CD4-positive, alpha-beta T cell treated with Interleukin-6 for 4 hours (primary cell): ENCODE measurements at regions not wholly inside any gene's neighbourhood (a gene's known extent, or its start where the extent isn't known, plus 50 kb on each side); places are given as distances from the start of the nearest gene placed in this dataset.

Experiments
- DNase-seq: peaks from one replicate; pipeline ENCODE4 v3.0.0-alpha.2; 2020; ENCODE audit warnings: mixed read lengths

DNA sequence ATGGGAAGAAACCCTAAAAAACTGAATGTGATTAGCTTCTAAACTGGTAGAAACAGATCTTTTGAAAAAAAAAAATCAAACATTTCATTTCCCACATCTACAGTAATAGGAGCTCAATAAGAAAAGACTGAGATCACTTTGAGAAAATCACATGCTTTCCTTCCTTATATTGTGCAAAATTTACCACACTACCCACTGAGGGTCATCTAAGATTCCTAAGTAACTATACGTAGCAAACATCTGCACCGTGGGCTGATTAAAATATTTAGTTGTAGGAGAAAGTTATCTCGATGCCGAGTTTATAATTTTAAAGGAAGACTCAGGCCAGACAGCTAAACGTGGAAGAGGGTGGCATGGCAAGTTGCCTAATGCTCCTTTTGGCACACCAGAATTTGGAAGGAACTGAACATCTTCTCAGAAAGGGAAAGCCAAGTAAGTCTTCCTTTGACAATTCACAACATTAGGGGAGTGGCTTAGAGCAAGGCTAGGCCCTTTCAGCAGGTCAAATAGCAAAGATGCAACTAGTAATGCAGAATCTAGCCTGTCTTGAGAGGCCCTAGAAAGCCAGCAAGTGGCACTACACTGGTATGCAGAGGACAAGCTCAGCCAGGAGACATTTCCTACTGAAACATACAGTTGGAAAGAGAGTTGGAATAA lies 128.0 kb downstream of the TMA16 start:
- DNase-seq, result no peak

DNA sequence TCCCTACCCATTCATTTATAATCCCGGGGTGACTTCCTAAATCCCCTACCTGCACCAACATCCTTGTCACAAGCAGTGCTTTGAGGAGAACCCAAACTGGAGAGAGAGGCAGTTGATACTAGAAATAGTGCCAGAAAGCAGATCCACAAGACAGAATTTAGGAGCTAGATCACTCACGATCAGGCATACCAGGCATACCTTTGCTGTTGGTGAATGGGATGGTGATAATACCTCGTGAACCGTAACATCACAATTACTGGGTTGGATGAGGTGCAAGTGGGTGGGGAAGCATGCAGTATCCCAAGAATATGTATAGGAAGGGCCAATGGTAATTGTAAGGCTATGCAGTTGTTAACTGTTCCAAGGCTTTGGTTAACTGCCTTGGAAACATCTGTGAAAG lies 129.3 kb downstream of the TMA16 start:
- no peak for DNase-seq

DNA sequence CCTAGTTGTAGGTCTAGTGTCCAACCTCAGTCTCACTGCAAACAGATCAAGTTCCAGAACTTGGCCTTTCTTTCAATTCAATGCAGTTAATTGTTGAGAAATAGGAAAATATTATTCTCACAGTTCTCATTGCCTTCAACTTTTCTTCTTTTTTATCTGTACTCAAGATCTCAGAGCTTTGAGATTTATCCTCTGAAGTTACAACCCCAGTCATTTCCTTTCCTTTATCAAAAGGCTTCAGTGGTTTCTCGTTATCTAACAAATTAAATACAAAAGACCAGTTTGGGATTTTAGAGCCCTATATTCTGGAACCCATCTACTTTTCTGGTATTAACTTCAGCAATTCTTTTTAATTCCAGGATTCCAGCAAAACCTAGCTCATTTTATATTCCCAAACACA lies 130.2 kb downstream of the TMA16 start:
- DNase-seq, result no peak

DNA sequence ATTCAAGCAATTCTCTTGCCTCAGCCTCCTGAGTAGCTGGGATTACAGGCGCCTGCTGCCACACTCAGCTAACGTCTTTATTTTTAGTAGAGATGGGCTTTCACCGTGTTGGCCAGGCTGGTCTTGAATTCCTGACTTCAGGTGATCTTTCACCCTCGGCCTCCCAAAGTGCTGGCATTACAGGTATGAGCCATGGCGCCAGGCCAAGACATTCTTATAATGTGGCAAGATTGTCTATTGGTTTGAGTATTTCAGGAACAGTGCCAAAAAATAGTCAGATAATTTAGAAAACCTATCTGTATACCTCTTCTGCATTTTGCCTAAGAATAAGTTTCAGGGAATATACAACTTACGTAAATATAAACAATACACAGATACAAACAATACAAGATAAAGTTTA lies 136.8 kb downstream of the TMA16 start:
- no peak for DNase-seq

DNA sequence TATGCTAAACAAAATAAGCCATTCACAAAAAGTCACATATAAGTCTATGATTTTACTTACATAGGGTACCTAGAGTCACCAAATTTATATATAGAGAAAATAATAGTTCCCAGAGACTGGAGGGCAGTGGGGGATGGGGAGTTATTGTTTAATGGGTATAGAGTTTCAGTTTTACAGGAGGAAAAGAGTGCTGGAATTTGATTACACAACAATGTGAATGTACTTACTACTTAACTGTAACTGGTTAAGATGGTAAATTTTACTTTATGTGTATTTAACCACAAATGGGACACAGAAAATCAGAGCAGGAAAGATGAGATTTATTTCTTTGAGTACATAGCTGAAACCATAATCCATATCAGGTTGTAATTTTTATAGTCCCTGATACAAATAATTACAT lies 144.4 kb downstream of the TMA16 start:
- no peak for DNase-seq

DNA sequence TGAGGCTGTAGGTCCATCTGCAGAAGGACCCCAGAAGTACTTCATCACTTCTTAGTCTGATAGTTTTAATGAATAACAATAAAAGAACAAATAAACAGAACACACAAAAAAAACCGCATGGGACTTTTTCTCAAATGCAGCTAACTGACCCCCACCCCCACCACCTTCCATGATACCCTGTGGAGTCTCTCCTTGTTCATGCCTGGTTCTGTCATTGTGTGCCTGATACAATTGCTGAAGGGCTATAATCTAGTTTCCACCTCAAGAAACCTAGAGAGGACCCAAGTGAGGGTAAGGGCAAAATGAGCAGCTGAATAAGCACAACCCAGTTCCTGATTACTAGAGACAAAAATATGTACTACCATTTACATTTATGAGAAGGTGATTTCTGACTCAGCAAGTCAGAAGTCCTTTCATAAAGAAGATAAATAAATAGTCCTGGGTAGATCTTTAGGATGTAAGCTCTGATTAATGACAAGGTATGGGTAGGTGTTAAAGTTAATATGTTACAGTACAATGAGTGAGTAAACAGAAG lies 155.1 kb downstream of the TMA16 start:
- no peak for DNase-seq

DNA sequence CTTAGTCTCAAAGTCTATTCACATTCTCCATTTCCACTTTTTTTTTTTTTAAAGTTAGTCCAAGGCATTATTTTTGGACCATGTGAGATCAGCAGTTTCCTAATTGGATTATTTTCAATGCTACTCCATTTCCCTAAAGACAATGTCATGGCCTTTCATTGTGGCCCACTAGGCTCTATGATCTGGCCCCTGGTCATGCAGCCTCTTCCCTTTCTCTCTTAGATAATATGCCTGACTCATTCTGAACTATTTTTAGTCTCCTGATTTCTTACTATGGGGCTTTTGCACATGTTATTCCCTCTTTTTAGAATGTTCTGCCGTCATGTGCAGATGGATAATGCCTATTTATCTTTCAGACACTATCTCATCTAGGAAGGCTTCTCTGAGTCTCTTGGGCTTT lies 157.3 kb downstream of the TMA16 start:
- DNase-seq, result no peak

DNA sequence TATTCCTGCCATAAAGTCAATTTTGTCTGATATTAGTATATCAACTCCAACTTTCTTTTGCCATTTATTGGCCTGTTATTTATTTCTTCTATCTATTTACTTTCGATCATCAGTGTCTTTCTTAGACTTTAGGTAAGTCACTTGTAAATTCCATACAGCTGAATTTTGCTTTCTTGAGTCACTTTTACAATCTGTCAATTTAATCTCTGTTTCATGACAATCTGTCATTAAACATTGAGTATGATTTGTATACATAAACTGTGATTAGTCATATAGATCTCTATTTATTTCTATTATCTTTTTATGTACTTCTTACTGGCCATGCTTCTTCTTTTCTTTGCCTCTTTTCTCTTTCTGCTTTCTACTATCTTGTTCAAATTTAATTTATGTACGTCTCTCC lies 160.1 kb downstream of the TMA16 start:
- DNase-seq, result no peak

DNA sequence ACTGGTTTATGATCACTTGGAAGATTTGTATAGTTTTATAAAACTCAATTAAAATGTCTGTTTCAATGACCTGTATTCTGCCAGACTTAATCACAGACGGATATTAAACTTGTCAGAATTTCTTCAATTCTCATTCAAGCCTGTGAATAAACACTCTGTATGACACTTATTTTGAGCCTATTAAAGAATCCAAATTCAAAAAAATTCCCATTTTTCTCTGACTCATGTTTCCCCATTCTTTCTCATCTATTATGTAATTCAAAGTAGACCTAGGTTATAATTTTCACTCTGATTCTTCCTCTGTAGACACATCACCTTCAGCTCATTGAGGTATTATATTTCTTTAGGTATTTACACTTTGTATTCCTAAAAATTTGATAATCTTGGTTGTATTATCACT lies 166.1 kb downstream of the TMA16 start:
- DNase-seq, result no peak

DNA sequence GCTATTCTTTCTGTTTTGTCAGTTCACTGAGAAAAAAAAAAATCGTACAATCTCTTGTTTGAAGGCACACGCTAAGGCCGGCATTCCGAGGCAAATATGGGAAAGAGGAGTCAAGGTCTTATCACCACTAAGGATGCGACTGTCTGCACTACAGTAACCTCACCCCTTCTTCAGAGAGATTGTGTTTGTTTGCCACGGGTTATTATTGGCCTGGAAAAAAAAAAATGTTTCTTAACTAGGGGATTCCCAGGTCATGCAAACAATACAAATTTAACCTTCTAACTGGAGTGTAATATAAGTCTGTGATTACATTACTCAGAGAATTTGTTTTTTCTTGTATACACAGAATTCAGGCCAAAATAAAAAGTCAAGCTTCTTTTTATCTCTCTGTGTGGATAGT lies 168.3 kb downstream of the TMA16 start:
- DNase-seq, result no peak

DNA sequence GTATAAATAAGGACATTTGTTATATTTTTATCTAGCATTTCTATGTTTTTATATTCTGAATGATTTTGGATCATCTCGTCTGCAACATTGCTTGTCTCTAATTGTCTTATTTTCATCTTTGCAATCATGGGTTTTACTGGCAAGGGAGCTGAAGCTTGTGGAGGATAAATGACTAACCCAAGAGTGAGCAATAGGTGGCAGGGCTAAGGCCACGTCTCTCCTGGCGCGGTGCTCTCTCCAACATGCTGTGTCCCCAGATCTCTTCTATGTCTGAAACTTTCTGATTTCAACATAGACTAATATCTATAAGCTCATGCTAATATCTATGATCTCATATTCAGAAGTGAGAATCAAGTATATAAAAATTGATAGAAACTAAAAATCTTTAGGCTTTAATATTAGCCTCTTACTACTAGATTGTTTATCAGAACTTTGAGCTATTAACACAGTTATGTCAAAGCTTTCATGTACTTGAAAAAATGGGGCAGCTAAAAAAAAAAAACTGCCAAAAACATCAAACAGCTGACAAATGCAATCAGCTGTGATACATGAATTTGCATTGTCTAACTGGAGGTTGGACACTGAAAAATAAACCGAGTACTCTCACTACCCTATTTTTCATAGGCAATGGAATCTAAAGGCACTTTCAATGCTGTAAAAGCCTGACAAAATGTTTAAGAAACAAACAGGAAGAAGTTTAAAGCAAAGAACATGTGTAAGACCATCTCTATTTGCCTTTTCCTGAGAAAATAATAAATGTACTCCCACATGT lies 169.2 kb downstream of the TMA16 start:
- no peak for DNase-seq

DNA sequence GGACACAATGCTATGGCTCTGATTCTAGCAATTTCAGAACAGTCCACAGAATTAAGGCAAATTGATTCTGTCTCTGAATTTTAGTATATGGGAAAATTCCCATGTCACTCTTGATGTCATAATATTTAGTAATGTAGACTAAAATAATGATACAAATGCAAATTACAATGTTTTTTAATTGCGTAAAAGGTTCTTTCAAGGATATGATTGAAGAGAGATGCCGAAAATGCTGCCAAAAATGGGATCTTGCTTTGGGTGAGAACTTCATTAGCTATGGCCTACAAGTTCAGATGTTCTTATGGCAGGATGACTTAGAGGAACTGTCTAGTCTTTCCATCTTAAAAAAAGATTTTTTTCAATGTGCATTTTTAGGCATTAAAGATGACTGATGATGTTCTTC lies 170.6 kb downstream of the TMA16 start:
- no peak for DNase-seq

DNA sequence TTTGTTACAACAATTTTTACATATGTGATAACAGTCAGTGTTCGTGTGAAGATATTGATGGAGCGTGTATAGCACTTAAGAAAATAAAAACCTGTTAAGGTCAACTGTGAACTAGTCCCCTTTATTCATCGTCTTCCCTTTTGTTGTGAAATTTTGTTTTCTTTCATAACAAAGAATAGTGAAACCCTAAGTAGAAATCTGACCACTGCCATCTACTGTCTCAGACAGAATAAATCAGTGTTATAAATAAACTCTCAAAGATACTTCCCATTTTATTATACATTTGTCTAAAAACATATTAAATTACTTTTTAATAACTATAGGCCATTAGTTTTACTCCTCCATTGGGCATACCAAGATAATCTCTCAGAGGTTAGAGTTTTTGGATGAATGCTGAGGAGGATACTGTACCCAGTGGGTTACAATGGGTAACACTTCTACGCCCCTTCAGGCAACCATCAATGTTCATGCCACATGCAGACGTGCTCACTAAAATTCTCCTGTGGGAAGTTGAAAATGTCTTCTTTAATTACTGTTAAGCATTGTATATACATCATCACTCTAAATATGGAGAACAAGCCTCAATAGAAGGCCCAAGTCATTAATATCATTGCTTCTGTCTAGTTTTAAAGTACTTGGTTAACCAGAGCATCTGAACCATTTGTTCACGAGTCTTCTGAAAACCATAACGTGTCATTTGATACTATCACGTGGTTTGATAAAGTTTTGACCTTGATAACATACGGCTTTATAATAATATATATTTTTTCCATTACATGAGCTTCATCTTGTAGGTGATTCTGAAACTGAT lies 171.2 kb downstream of the TMA16 start:
- DNase-seq, result no peak

DNA sequence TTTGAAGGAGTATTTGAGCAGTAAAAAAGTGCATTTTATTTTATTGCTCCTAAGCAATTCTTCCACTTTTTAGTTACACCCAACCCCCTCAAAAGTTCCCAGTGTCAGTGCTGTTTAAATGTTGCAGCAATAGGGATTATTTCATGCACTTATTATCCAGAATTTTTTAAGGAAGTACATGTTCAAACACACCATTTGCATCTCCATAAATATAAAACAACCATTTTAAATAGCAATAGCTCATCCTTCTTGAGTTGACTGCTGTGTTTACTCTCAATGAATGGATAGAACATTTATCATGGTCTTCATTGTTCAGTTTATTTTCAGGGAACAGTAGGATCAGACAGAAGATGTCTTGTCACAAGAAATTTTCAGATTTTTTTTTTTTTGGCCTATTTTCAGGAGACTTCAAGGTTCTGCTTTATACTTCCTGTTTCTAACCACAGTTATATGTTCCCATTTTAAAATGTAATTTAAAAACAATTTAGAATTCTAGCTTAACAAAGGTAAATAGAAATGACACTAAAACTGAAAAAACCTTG lies 171.9 kb downstream of the TMA16 start:
- DNase-seq, result no peak

DNA sequence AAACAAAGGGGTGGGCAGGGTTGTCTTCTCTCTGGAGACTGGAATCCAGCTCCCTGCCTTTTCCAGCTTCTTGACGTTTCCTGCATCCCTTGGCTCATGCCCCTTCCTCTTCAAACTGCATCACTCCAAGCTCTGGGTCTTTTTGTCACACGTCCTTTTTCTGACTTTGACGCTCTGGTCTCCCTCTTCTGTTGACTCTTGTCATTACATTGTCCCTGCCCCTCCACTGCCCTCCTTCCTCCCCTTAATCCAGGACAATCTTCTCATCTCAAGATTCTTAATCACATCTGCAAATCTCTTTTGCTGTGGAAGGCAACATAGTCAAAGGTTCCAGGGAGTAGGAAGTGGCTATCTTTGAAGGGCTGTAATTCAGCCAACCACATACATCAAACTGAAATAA lies 178.3 kb downstream of the TMA16 start:
- no peak for DNase-seq

DNA sequence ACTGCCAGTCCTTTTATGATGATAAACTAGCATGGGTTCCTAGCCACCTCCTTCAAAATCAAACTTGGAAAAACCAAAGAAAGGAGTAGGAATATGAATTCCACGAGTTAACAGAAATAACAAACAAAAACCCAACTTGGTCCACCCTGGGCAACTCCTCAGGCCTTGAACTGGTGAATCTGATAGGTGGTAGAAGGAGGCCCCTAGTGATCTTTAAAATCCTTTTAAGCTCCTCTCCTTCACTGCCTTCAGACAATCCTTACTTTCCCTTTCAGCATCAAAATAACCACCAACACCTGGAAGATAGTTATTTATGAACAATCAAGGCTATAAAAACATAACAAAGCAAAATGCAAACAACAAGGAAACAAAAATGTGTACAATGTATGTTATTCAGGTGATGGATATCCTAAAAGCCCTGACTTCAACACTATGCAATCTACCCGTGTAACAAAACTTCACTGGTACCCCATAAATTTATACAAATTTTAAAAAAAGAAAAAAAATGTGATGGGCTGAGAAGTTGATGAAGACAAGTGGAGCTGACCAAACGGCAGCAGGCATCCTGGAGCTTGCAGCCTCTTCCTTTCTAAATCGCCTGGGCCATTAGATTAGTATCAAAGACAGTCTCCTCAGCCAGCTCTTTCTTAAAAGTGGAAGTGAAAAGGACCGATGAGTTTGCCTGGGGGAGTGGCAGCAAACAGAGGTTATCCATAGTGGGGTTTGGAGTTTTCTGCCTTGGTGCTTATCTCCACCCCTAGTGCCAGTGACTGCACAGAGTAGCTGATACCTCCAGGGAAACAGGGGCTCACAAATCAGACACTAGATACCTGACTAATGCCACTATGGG lies 179.6 kb downstream of the TMA16 start:
- no peak for DNase-seq

DNA sequence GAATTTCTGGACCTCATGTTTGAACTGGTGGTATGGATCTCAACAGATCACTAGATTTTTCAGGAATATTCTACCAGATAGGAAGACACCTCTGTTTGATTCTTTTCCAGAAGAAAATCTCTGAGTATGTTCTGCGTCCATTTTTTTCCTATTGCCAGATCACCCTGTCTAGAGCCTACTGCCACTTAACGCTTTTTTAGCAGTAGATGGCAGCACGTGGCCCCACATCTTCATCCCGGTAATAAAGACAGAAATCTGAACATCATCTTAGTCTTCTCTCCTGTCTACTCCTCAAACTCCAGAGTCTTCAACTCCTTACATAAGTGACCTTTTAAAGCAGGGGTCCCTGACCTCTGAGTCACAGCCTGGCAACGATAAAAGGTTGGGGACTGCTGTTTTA lies 184.7 kb downstream of the TMA16 start:
- no peak for DNase-seq

DNA sequence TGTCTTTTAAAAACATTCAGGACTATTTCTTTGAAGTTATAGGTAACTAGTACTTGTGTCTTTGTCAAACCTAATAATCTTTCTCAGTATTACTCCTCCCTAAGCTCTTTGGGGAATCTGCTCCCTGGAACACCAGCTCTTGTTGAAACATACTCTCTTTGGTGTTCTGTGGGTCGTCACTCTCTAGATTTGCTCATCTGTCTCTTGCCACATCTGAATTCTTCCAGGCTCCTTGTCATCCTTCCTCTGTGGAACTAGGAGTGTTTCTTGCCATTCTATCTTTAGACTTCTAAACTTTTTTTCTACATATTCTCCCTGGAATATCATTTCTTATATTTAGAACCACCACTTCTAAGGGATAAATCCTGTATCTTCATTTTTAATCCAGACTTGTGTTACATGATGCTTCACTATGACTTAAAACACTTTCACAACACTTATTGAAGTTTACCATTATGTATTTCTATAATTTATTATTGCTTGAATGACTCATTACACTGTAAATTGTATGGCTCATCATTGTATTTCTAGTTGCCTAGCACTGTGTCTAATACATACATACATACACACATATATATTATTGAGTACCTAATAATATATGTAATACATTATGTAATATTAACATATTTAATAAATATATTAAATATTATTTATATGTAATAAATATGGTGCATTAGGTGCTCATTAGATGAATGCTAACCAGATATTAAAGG lies 186.1 kb downstream of the TMA16 start:
- no peak for DNase-seq

DNA sequence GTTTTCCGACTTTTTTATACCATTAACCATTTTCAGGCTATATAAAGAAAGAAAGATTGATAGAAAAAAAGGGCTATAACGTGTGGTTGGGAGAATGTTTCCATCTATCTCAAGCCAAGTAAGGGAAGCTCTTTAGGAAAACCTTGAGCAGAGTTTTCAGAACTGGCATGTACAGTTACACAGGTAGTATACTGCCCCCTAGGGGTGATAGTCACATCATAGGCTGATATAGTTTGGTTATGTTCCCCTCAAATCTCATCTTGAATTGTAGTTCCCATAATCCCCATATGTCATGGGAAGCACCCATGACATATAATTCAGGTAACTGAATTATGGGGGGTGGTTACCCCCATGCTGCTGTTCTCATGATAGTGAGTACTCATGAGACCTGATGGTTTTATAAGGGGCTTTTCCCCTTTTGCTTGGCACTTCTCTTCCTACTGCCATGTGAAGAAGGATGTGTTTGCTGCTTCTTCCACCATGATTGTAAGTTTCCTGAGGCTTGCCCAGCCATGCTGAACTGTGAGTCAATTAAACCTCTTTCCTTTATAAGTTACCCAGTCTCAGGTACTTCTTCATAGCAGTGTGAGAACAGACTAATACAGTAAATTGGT lies 186.8 kb downstream of the TMA16 start:
- peak; percentile 49 for DNase-seq

DNA sequence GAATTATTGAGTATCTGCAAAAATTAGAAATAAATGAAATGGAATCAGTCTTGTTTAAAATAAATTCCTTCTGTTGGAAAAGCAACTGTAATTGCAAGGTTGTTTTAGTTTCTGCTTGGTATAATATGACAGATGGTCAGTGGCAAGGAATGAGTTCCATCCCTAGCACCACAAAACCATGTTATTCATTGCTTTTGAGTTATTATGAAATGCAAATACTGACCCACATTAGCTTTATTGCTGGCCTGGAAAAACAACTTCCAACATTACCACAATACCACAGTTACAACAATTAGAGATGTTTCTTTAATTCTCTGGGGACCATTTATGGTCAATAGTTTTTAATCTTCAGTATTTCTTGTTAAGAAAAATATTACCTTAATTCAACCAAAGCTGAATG lies 194.4 kb downstream of the TMA16 start:
- DNase-seq, result no peak

DNA sequence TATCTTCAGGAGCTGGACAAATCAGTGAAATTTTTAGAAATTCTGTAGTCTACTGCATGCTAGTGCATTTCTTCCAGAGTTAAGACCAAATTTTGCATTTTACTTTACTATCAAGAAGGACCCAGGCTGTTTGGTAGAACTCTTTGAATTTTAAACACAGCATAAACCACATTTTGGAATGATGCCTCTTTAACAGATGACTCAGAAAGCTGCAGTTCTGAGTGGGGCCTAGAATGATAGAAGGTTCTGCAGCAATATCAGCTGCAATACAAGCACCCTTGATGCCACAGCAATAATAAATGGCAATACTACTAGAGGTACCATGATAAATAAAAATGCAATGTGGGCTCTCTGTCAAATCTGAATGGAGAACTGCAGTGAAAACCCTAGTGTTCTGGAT lies 198.7 kb downstream of the TMA16 start:
- no peak for DNase-seq
